Left renal cortex interstitium (tissue), 4 donors: ENCODE measurements at regions not wholly inside any gene's neighbourhood (a gene's known extent, or its start where the extent isn't known, plus 50 kb on each side); places are given as distances from the start of the nearest gene placed in this dataset.
"Not testable (repeated sequence)": the region's sequence is repeated elsewhere in the genome, so short reads cannot be mapped to it uniquely, and the experiment has no call there.

Experiments
- DNase-seq, 4 donors: peaks; one replicate each; pipeline ENCODE4 v3.0.0-alpha.2; 2013; ENCODE audit warnings: low read depth in 4 of 4, low spot score in 2 of 4, missing footprints in 1 of 4

DNA sequence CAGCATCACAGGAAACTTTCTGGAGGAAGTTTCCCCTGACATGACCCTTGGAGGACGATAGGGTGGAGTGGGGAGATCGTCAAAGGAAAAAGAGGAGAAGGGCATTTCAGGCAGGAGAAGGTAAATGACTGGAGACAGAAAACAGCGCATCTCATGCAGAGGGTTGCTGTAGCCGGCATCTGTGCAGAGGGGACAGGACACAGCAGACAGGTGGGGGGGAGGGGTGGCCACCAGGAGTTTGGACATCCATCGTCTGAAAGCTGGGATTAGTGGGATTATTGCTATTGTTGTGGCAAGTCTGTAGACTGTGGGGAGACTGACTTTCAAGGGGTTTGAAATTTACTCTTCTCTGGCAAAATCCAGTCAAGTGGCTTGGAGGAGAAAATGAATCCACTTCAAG is 463.9 kb downstream of the OMA1 start:
- no peak for DNase-seq

DNA sequence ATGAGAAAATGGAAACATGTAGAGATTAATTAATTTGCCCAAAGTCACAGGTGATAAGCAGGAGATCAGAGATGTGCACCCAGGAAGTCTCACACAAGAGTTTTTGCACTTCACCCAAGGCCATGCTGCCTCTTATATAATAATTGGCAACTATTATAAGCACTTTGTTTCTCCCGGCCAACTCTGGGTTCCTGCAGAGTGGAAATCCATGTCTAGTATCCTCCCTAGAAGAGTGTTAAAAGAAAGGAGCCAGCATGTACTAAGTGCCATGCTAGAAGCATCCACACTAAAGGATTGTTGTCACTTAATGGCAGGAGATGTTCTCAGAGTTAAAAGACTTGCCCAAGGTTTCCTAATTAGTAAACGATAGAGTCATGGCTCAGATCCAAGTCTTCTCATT is 470.3 kb downstream of the OMA1 start:
- no peak for DNase-seq

DNA sequence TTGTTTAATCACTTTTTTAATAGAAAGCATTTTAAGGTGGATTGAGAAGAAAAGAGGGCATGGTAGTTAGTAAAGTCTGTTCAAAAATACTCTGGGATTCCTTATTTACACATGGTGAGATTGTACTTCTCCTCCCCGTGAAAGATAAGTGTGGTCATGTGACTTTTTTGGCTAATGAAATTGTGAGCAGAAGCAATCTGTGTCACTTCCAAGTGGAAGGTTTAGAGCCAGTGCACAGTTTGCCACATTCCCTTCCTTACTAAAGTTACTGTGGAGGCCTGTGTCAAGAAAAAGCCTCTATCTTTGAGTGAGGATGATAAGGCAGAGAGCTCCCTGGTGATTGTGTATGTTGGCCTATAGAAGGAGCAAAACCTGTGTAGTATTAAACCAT is 471.3 kb downstream of the OMA1 start:
- DNase-seq = no peak

DNA sequence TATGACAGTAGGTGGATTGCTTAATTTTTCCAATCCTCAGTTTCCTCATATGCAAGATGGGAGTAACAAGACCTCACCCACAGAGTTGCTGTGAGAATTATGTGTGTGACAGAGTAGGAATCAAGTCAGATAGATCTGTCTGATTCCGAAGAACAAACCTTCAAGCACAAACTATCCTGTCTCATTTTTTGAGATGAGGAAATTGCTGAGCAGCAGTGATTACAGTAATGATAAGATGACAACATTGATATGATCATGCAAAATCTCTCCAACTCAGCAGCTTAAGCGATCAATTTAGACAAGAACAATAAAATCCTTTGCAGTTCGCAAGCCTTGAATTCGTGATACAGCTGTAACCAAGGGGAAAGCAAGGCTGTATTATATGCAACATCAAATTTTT is 474.1 kb downstream of the OMA1 start:
- DNase-seq = no peak

DNA sequence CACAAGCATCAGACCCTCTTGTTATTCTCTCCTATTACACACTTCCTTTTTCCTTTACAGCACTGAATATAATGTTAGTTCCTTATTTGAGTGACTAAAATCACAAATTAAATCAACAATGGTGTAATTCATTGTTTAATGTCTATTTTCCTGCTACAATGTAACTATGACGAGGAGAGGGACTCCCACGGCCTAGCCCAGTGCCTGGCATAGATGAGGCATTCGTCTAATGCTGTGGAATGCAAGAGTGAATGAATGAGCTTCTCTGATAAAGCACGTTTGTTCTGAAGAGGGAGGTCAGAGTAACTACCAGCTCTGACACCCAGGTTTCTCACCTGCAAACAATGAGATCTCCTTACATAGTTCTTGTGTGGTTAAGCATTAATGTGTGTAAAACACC is 479.4 kb downstream of the OMA1 start:
- DNase-seq = no peak

DNA sequence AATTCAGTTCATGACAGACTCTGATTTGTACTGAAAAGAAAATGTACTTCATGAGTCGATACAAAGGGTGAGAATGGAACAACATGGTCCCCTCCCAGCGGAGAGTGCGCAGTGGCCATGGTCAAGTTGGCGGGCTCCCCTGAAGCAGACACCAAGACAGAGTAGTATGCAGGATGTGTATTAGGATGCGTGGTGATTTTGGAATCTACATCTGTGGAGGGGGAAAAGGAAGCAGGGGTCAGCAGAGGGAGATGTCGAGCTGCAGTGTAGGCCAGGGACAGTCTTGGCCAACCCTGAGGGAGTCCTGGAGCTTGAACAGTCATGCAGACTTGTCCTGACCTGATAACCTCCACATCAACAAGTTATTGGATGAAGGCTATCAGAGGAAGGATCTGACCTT is 481.0 kb downstream of the OMA1 start:
- no peak for DNase-seq

DNA sequence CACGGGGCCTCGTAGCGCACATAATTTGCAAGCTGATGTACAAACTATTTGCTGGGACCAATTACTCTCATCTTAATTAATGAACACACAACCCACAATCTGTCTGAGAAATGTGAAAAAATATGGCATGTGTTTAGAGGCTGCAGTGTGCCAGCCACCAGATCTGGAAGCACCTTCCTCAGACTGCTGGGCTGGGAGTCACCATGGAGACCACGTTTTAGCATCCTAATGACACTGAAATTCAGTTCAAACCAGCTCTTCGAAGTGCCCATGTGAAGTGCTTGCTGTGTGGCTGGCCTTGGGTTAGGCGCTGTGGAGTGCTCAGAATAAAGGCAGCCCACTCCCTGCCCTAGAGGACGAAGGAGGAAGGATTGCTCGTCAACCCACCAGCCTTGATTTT is 482.4 kb downstream of the OMA1 start:
- DNase-seq = no peak

DNA sequence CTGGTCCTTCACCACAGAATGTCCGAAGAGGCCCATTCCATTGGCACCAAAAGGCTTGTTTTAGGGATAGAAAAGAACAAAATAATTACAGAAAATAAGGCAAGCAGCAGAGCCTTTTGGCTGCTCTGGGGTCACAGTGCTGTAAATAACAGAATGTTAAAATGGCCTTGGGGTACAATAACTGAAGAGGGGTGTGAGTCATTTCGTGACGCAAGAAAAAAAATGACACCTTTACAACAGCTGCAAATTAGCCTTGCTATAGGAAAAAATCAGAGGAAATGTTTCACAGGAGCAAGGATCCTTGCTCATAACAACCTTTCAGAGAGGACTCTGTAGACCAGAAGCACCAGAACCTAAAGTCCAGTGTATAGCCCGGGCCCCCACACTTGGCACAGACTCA is 483.4 kb downstream of the OMA1 start:
- no peak for DNase-seq

DNA sequence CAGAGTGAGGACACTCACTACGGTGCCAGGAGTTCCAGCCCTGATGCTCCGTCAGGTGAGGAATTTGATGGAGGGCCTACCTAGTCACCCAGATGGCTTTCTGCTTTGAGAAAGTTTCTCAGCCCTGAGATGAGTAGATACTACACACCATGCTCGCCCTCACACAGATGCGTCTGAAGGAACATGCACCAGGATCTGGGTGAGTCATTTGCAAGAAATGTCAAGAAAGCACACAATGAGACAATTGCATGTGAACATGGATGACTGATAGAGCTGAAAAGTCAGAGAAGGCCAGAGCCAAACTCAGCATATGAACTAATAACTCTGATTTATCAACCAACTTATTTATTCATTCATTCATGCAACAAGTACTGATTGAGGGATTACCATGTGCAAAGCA is 483.9 kb downstream of the OMA1 start:
- no peak for DNase-seq

DNA sequence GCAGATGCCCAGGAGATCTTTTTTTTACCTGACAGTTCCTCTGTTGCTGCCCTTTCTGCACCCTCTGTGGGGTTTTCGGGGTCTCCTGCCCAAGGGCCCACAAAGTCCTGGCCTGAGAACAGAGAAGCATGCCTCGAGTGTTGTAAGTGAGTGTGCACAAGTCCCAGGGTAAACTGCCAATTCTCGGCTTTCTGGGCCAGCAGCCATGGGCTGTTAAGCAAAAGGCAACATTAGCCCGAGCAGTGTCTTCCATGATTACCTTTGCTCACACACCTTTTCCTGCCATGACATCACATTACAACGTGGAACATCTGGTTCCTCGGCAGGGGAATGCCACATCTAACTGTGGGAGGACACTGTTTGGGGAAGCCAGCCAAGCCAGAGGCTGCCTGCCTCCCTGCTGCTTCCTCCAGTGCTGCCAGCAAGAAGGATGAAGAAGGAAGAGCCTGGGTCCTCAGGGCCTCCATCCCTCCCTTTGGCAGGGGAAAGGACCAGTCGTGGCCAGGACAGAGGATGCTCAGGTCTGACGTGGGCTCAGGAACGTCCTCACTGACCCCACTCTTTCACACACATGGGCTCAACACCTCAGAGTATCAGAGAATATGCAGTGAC is 485.9 kb downstream of the OMA1 start:
- DNase-seq = no peak

DNA sequence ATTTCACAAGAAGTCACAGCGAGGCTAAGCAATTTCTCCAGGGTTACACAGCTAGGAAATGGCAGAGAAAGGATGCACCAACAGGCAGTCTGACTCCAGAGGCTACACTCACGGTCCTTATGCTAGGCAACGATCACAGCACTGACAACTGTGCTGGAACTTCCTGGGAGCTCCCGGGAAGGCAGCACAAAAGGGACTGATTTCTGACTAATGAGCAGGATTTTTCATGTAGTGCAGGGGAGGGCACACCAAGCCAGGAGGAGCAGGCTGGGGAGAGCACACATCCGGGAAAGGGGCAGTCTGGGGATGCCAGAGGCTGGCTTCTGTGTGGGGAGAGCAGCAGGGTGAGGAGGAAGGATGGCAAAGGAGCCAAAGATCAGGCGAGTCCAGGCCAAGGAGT is 486.7 kb downstream of the OMA1 start:
- no peak for DNase-seq

DNA sequence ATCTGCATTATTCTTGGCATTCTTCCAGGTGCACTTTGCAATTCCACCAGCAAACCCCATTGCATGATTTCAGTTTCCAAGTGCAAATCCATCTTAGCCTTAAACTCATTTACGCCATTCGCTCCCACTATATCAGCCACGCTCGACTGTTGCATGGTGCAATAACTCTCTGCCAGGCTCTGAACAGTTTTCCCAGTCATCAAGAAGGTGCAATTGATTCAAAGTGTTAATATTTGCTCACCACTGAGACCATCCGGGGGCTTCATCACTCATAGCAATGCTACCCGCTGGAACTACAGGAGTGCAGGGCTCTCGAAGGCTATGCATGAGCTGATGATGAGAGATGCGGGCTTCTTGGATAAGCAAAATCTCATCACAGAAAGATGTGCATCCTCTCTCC is 488.2 kb downstream of the OMA1 start:
- no peak for DNase-seq

DNA sequence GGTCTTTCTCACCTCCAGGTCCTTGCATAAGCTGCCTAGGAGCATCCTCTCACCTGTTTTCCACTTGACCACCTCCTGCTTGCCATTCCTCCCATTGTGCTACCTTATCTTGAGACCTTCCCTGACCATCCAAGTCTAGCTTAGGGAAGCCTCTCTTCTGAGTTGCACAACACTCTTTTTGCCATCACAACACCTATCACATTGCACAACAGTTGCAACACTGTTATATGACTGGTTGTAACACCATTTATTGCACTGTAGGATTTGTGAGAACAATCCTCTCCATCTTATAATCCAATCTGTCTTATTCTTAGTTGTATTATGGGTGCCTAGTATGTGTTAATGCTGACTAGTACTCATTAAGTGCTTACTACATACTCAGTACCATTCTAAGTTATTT is 488.7 kb downstream of the OMA1 start:
- DNase-seq = no peak

DNA sequence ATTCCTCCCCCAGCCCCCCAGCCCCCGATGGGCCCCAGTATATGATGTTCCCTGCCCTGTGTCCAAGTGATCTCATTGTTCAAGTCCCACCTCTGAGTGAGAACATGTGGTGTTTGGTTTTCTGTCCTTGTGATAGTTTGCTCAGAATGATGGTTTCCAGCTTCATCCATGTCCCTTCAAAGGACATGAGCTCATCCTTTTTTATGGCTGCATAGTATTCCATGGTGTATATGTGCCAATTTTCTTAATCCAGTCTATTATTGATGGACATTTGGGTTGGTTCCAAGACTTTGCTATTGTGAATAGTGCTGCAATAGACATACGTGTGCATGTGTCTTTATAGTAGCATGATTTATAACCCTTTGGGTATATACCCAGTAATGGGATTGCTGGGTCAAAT is 495.3 kb downstream of the OMA1 start:
- DNase-seq = not testable (repeated sequence)

DNA sequence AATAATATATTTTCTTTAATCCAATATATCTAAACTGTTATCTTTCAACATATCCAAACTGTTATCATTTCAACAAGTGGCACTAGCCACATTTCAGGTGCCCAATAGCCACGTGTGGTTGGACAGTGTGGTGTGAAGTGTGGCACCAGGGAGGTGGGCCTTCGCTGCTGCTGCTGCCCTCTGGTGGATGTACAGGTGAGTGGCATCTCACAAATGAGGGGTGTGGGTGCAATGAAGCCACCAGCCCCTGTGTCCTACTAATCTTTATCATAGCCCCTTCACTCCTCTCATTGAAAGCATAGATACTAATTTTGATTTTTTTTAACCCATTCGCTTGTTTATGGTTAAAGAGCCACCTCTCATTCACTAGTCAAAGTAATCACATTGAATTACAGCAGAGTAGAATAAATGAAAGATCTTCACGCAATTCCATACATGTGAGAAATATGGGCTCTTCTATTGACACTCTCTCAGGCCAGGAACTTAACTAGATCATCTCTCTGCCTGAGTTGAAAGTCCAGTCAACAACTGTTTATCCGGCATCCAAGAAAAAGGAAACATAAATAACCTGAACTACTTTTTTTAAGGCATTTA is 499.2 kb downstream of the OMA1 start:
- no peak for DNase-seq

DNA sequence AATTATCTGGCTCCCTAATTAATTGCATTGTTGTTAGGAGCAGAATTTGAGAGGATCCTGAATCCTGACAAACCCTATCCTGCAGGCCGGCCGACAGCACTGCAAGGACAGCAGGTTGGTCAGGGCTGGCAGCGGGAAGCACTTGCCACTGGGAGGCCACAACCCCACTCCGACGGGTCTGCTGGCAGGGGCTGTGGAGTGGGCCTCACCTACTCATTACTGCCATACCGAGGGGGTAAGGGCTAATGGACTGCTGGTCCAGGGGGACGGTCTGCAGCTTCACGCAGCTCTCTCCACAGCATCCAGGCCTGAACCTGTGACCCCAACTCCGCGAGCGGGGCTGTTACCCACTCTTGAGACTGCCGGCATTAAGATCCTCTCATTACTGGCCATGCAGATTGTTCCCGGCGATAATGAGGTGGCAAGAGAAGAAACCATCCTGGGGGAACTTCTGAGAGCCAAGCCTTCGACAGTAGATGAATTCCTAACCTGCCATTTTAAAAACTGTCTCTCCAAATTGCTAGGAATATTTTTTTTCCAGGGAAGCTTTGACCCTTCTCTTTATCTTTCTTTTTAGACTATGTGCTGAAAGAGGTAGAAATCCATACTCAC is 501.3 kb downstream of the OMA1 start:
- no peak for DNase-seq

DNA sequence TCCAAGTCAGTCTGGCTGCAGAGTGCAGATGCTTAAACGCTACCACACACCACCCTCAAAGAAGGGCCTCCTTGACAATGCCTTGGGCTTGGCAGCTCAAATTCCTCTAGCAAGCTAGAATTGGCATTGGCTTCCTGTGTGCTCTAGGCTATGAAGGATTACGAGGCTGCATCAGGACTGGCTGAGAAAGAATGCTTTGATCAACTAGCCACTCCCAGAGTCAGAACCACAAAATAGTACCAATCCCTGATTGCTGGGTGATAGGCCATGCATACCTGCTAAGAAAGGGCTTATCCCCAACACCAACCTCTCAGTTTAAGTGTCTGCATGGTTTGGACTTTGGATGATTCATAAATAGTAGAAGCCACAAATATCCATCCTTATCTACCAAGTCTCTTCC is 504.9 kb downstream of the OMA1 start:
- no peak for DNase-seq

DNA sequence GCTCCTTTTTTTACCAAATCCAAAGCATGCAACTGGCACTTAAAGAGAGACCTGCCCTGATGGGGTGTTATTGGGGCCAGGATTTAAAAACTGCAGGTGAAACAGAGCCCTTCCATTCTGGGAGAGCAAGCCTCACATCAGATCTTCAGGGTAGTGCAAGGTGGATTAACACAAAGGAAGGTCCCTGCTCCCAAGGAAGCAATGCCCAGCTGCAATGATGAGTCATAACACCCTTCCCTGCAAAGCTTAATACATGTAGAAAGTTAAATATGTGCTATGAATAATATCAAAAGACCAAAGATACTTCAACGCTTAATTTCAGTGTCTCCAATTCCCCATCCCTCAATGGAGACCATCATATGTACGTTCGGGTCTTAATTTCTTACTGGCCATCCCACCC is 508.0 kb downstream of the OMA1 start:
- no peak for DNase-seq

DNA sequence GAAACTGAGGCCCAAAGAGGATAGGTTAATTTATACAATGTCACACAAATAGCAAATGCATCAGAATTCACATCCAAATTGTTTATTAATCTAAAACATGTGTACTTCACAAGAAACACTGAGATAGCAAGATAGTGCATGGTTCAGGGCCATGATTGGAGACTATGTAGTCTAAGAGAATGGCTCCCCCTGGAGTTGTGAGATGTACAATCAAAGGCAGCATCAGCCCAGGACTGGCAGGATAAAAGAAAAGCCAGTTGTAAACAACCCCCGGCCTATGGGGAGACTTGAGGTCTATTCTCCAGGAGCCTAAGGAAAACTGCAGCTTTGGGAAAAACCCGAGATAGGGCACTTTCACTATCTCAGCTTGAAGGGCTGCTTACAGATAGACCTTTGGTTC is 511.0 kb downstream of the OMA1 start:
- DNase-seq = no peak

DNA sequence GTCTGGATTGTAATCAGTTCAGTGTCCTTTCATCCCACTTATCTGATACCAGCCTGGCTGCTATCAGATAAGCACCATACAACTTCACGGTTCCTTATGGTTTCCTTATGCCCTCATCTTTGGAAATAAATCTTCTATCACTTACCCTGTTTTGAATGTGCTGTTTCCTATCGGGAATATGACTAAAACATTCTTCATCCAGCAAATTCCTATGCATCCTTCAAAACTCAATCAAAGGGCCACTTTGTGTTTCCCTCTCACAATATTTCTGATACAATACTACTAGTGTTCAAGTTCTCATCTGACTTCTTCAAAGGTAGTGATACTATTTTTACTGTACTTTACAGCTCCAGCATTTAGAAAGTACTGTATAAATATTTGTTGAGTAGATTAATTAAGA is 513.2 kb downstream of the OMA1 start:
- DNase-seq = no peak

DNA sequence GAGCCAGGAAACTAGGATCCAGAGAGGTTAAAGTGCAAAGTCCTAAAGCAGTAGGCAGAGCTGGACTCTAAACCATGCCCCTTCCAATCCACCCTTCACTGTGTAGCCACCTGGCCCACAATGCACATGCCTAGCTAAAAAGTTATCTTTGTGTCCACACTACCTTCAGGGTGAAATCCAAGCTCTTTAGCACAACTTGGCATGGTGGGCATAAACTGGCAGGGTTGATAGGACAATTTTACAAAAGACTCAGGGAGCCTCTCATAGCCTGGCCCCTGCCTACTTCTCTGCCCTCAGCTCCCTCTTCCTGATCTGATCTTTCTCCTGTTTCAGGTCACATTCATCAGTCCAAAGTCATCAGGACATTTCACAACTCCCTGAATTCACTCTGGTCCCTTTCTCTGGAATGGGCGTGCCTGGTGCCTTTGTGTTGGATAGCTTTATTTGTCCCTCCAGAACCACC is 513.9 kb downstream of the OMA1 start:
- no peak for DNase-seq

DNA sequence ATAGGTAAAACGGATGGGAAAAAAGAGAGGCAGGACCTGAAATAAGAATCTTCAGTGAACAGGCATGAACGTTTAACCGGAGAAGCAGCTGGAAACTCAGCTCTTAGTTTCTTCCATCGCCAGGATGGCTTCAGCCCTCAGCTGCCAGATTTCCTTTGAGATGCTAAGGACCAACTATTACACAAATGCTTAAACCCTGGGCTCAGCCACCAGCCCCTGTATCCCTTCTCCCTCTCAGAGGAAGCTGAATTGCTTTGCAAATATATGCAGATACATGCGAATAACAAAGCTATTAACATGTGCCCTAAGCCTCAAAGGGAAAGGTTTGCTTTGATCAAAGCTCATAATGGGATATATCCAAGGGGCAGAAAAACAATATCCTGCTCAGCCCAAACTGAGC is 515.1 kb downstream of the OMA1 start:
- no peak for DNase-seq

DNA sequence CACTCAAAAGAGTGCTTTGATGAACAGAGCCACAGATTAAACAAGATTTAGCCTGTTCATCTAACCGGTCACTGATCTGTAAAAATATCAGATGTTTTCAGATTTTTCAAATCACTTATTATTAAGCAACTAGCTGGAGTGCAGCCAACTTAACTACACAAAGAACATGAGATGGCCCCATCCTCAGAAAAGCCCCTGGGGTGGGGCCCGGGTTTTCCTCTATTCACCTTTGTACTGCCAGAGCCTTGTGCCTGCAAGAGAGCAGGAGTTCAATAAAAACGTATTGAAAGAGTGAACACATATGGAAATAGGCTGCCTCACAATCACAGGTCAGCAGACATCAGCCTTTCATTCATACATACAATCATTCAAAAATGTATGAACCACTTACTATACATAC is 516.1 kb downstream of the OMA1 start:
- DNase-seq = no peak
